Adipocyte (in vitro differentiated cells): ENCODE measurements at regions not wholly inside any gene's neighbourhood (a gene's known extent, or its start where the extent isn't known, plus 50 kb on each side); places are given as distances from the start of the nearest gene placed in this dataset.

Source experiments
- DNase-seq: peaks from one replicate; pipeline ENCODE4 v3.0.0-alpha.2; 2015; ENCODE audit warnings: low read depth
- H3K27me3 ChIP-seq: replicated peaks from 2 replicates; pipeline ENCODE4 v1.7.0; 2013; ENCODE audit warnings: mild to moderate bottlenecking, low read length, moderate library complexity; ENCODE audit not compliant: control insufficient read depth, insufficient read depth
- H3K36me3 ChIP-seq: 2 replicates; pipeline ENCODE4 v1.7.0; 2013; ENCODE audit warnings: low read length, mild to moderate bottlenecking, moderate library complexity; ENCODE audit not compliant: control insufficient read depth, insufficient read depth, severe bottlenecking
- H3K4me1 ChIP-seq: 2 replicates; pipeline ENCODE4 v1.7.0; 2013; ENCODE audit warnings: mild to moderate bottlenecking, low read length, moderate library complexity; ENCODE audit not compliant: control insufficient read depth, insufficient read depth
- H3K4me3 ChIP-seq: 2 replicates; pipeline ENCODE4 v1.7.0; 2013; ENCODE audit warnings: mild to moderate bottlenecking, low read length, moderate library complexity
- H3K9ac ChIP-seq: 2 replicates; pipeline ENCODE4 v1.7.0; 2013; ENCODE audit warnings: mild to moderate bottlenecking, low read length, moderate library complexity
- H3K9me3 ChIP-seq: 2 replicates; pipeline ENCODE4 v1.7.0; 2013; ENCODE audit warnings: mild to moderate bottlenecking, low read length, moderate library complexity; ENCODE audit not compliant: control insufficient read depth

DNA sequence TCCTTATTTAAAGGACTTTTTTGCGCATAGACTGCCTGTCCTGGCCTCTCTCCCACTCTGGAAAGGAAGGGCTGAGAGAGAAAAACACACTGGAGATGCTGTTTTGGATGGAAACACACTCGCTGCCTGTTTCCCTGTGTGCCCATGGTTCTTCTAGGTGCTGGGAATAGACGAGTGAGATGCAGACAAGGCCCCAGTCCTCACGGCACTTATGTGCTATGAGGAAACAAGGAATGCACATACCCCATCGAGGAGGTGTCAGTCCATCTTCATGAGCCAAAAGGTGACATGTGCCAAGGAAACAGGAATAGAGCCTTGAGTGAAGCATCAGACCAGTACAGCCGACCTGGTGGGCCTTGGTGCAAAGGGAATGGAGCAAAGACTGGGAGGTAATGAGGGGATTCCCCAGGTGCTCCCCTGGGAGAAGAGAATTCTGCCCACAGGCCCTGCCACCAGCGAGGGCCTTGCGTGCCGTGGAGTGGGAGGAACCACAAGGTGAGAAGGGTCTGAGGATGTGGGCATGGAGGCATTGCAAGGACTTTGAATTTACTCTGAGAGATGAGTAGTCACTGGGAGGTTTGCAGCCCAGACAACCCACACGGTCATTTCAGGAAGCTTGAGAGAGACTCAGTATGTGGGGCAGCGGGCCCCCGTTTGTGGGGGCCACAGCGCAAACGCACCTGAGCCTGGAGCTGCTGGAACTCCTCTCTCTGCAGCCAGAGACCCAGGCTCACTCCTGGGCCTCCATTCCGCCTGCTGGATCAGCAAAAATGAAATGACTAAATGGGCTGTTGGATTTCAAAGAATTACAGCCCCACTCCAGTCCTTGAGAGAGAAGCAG, 197.5 kb upstream of the COPS8 start:
- H3K9me3 ChIP-seq = no peaks in the 10 kb centered on the region
- H3K36me3 ChIP-seq = no peaks in the 10 kb centered on the region
- peak overlapping the region; percentile 13 for H3K9ac ChIP-seq
- DNase-seq = no peak
- peaks cover 16% of the 10 kb centered on the region for H3K4me1 ChIP-seq
- H3K4me3 ChIP-seq = no peak overlapping the region
- no peaks in the 10 kb centered on the region for H3K27me3 ChIP-seq

- Histone ChIP-seq H3K9ac (no peak overlapping the region), H3K36me3 (no peaks in the 10 kb centered on the region), H3K27me3 (no peaks in the 10 kb centered on the region), H3K4me1 (peaks cover 16% of the 10 kb centered on the region), H3K4me3 (no peak overlapping the region), H3K9me3 (no peaks in the 10 kb centered on the region)
- no peak for DNase-seq
Measured at GRCh38 chr2:236888794-236889780, 196.6 kb upstream of the COPS8 start.

- H3K9ac ChIP-seq = no peak overlapping the region
- H3K4me3 ChIP-seq = no peak overlapping the region
- H3K9me3 ChIP-seq = no peaks in the 10 kb centered on the region
- H3K36me3 ChIP-seq = no peaks in the 10 kb centered on the region
- DNase-seq = no peak
- no peaks in the 10 kb centered on the region for H3K27me3 ChIP-seq
- H3K4me1 ChIP-seq = peaks cover 16% of the 10 kb centered on the region
Measured at GRCh38 chr2:236889791-236890704, 195.6 kb upstream of the COPS8 start.

DNA sequence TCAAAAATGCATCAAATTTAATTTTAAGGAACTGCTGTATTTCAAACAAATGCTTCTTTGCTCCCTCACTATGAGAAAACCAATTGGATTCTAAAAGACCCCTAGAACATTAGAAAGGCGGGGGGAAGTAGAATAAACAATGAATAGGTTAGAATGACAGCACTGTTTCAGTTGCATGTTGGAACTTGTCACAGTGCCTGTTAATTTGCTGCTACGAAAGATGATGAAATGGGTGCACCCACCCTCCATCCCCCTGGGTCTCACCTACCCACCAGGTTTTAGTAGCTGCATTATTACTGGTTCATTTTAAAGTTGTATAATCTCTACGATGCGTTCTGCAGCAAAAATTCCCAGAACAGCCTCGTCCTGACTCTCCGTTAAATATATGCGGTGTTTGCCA, 193.0 kb upstream of the COPS8 start:
- no peak overlapping the region for H3K9ac ChIP-seq
- no peaks in the 10 kb centered on the region for H3K9me3 ChIP-seq
- DNase-seq = no peak
- H3K36me3 ChIP-seq = no peaks in the 10 kb centered on the region
- no peaks in the 10 kb centered on the region for H3K27me3 ChIP-seq
- H3K4me1 ChIP-seq = peaks cover 5% of the 10 kb centered on the region
- no peak overlapping the region for H3K4me3 ChIP-seq

DNA sequence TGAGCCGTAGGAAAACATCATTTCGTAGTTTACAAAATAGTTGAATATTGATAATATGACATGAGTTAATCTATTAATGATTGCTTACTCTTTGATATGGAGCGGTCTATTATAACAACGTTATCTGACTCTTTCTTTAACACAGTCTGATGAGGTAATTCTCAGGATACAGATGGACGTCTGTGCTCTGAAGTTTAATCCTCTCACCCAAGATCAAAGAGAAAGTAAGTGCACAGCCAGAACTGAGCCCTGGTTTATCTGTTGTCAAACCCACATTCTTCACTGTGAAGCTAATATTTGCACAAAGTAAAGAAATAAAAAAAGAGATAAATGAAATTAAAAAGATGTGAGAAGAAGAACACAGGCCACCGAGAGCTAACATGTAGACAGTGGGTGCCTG, 190.9 kb upstream of the COPS8 start:
- DNase-seq = no peak
- no peaks in the 10 kb centered on the region for H3K27me3 ChIP-seq
- H3K36me3 ChIP-seq = no peaks in the 10 kb centered on the region
- H3K4me3 ChIP-seq = no peak overlapping the region
- H3K9ac ChIP-seq = no peak overlapping the region
- H3K9me3 ChIP-seq = no peaks in the 10 kb centered on the region
- no peaks in the 10 kb centered on the region for H3K4me1 ChIP-seq

GRCh38 chr2:236895497-236895896, 190.2 kb upstream of the COPS8 start:
- Histone ChIP-seq H3K27me3 (no peaks in the 10 kb centered on the region), H3K36me3 (no peaks in the 10 kb centered on the region), H3K9ac (no peak overlapping the region), H3K4me1 (no peaks in the 10 kb centered on the region), H3K9me3 (no peaks in the 10 kb centered on the region), H3K4me3 (no peak overlapping the region)
- DNase-seq = no peak

GRCh38 chr2:236896688-236897087, 189.0 kb upstream of the COPS8 start:
- Histone ChIP-seq H3K4me1 (no peaks in the 10 kb centered on the region), H3K4me3 (no peak overlapping the region), H3K9ac (no peak overlapping the region), H3K27me3 (no peaks in the 10 kb centered on the region), H3K36me3 (no peaks in the 10 kb centered on the region), H3K9me3 (no peaks in the 10 kb centered on the region)
- DNase-seq = no peak

GRCh38 chr2:236899146-236899545, 186.5 kb upstream of the COPS8 start:
- Histone ChIP-seq H3K9me3 (no peaks in the 10 kb centered on the region), H3K4me3 (no peak overlapping the region), H3K27me3 (no peaks in the 10 kb centered on the region), H3K4me1 (peaks cover under 1% of the 10 kb centered on the region), H3K36me3 (no peaks in the 10 kb centered on the region), H3K9ac (no peak overlapping the region)
- no peak for DNase-seq

- Histone ChIP-seq H3K27me3 (no peaks in the 10 kb centered on the region), H3K36me3 (no peaks in the 10 kb centered on the region), H3K4me3 (no peak overlapping the region), H3K9me3 (no peaks in the 10 kb centered on the region), H3K9ac (no peak overlapping the region), H3K4me1 (peaks cover 8% of the 10 kb centered on the region)
- no peak for DNase-seq
Measured at GRCh38 chr2:236899950-236900640, 185.6 kb upstream of the COPS8 start.

- H3K27me3 ChIP-seq = no peaks in the 10 kb centered on the region
- DNase-seq = no peak
- peaks cover 8% of the 10 kb centered on the region for H3K4me1 ChIP-seq
- H3K9me3 ChIP-seq = no peaks in the 10 kb centered on the region
- no peaks in the 10 kb centered on the region for H3K36me3 ChIP-seq
- no peak overlapping the region for H3K9ac ChIP-seq
- no peak overlapping the region for H3K4me3 ChIP-seq
Measured at GRCh38 chr2:236901956-236902355, 183.7 kb upstream of the COPS8 start.
